HG03354 (cell line): ENCODE measurements at regions not wholly inside any gene's neighbourhood (a gene's known extent, or its start where the extent isn't known, plus 50 kb on each side); places are given as distances from the start of the nearest gene placed in this dataset.
A peak's percentile ranks its signal among the peaks of the same experiment; 100 is the strongest.

Experiments
- ATAC-seq: cut with Tn5 transposase; IDR thresholded peaks from one replicate; pipeline ENCODE4 v1.9.1; 2021; ENCODE audit warnings: mild to moderate bottlenecking; ENCODE audit not compliant: unreplicated experiment, poor library complexity, severe bottlenecking

DNA sequence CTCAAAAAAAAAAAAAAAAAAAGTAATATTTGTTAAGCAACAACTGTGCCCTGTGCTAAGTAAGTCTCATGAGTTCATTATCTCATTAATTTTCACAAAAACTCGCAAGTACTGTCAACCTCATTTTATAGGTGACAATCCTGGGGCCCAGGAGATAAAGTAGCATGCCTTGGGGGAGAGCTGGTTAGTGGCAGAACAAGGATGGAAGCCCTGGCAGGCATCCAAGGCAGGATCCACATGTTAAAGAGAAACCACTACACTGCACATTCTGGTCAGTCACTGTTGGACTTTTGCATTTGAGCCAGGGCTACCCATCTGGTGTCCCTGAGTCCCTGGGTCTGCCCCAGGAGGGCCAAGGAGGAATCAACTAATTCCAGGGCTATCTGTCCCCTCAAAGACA lies 54.6 kb downstream of the ZFP36L2 start:
- ATAC-seq = no peak

DNA sequence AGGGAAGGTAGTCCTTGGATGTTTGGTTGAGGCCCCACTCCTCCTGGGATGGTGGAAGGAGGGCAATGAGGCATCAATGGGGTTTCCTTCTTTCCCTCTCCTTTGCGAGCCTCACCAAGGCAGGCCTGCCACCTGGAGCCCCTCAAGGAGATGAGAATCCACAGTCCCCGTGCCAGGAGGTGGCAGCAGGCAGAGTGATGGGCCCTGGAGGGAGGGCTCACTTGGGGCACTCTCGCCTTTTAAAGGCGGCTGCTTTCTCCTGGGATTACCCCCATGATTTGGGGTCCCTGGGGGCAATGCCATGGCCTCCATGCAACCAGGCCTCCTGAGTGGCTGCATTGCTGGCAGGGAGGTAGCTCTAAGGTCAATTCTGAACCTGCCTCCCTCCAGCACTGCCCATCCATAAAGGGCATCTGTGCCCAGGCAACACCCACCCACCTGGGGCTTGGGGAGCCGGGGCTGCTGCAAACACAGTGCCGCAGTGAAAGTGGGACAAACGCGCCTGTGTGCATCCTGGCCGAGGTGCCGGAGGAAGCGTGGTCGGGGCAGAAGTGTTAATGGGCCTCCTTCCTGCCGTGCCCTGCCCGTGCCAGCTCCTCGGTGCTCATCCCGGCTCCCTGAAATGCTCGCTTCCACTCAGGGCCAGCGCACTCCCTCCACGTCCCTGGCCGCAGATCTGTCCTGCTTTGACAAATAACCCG lies 55.9 kb downstream of the ZFP36L2 start:
- ATAC-seq = no peak

DNA sequence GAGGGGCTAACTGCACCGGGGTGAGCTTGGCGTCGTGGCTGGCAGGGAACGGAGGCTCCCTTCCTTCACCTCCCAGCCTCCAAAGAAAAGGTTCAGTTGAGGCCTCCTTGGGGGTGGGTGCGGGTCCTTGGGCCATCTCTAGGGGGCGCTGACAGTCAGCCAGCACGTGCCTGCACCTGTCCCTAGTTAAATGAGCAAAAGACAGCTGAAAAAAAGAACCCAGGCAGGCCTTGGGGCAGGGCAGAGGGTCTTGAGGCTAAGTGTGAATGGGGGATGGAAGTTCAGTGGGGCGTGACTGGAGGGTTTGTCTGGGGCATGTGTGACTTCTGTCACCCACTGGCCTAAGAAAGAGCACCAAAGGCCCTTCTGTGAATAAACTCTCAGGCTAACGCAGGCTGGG lies 56.4 kb downstream of the ZFP36L2 start:
- ATAC-seq = no peak

DNA sequence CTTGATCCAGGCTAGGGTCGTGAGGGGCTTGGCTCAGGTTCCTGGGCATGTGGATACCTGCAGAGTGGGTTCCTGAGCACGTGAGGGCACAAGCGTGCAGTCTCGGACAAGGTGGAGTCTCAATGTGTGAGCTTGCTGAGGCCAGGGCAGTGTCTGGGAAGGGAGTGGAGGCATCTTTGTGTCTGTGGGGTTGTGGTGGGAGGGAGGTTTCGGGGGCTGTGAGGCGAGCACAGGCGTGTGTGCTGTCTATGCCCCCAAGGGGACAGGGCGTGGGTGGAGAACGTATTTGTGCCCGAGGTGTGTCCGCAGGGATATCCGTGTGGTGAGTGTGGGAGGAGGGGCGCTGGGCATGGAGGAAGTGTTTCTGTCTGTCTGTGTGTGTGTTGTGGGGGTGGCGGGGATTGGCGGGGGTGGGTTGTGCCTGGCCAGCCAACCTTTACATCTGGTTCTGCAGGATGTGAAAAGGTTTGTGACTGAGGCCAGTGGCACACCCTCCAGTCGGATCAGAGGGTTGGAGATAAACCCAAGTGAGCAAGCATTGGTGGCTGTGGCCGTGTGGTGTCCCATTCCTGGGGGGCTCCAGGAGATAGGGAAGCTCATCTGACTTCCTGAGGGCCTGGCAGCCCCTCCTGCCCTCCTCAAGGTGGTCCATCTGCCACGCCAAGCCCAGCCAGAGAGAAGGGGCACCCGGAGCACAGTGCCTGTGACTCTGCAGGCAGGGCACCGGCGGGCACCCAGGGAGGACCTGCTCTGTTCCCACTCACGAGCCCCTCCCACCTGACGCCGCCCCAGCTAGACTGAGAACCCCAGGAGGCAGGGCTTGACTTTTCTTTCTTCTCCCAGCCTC lies 57.1 kb downstream of the ZFP36L2 start:
- peak; percentile 42 for ATAC-seq

DNA sequence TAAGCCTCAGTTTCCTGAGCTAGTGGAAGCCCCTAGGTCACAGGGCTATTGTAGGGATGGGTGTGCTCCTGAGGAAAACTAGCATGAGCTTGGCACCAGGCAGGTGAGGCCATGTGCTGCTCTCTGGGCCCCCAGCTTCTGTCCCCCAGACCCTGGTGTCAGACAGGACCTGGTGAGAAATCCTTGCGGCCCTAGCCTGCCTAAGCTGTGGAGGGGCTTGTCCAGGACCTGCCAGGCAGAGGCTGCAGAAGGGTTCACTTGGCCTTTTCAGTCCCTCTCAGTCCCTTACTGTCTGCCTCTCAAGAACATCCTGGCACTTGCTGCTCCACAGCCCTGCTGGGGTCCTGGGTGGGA lies 58.4 kb downstream of the ZFP36L2 start:
- no peak for ATAC-seq

DNA sequence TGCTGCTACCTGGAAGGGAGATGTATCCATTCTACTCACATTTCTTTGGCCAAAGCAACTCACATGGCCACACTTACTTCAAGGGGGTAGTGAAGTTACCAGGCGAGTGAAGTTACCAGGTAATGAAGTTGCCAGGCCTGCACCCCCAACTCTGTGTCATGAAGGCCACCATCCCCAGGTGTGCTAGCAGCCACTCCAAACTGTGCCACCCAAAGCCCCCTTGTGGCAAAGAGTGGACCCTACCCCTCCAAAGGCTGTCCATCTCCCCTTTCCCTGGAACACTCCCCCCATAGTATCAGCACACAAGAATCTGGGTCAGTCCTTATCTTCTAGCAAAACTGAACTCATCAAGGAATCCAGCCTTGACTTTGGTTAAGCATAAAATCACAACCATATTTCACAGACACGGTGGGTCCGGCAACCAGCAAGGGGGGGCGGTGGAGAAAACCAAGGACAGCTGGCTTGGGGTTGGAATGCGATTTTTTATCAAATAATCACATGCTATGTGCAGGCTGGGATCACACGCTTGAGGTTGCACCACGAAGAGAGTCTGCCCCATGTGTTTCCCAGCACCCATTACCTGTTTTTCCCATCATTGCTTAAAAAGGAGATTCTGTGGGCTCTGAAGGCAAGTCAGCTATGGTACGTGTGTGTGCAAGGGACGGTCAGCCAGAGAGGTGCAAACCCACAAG lies 60.9 kb downstream of the ZFP36L2 start:
- ATAC-seq = no peak

DNA sequence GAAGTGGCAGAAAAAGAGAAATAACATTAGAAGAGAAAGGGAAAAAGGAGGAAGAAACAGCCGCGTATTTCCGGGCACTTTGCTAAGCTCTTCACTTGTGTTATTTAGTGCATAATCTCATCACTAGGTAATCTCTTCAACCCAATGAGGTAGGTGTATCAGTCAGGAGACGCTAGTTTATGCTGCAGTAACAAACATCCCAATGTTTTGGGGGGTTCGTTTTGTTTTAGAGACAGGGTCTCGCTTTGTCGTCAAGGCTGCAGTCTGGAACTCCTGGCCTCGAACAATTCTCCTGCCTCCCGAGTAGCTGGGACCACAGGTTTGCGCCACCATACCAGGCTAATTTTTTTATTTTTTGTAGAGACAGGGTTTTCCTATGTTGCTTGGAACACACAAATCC lies 61.7 kb downstream of the ZFP36L2 start:
- no peak for ATAC-seq

DNA sequence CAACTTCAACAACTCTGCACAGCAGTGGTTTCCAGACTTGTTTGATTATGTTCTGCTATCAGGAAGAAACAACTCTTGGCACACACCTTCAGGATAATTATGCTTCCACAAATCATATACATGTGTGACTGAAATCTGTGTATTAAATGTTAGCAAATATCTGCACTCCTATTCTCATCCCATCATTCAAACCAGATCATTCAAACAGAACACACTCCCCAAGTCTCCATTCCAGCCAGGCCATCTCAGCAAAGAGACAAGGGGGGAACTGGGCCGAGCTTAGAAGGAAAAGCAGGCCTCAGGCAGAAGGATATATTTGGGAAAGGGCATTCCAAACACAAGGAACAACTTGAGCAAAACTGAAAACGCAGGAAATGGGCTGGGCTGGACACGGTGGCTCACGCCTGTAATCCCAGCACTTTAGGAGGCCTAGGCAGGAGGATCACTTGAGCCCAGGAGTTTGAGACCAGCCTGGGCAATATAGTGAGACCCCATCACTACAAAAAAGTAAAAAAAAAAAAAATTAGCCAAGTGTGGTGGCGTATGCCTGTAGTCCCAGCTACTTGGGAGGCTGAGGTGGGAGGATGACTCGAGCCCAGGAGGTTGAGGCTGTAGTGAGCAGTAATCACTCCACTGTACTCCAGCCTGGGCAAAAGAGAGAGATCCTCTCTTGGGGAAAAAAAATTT lies 62.7 kb downstream of the ZFP36L2 start:
- ATAC-seq = no peak

DNA sequence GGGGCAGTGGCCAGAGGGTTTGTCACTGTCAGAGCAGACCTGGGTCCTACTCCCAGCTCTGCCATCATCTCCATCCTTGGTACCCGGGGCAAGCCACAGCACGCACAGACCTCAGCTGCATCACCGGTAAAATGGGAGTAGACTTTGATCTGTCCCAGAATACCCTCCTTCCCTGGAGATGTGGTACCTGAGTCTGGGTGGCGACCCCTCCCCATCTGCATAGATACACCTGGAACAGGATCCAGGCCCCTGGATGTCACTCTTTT lies 64.0 kb downstream of the ZFP36L2 start:
- no peak for ATAC-seq

DNA sequence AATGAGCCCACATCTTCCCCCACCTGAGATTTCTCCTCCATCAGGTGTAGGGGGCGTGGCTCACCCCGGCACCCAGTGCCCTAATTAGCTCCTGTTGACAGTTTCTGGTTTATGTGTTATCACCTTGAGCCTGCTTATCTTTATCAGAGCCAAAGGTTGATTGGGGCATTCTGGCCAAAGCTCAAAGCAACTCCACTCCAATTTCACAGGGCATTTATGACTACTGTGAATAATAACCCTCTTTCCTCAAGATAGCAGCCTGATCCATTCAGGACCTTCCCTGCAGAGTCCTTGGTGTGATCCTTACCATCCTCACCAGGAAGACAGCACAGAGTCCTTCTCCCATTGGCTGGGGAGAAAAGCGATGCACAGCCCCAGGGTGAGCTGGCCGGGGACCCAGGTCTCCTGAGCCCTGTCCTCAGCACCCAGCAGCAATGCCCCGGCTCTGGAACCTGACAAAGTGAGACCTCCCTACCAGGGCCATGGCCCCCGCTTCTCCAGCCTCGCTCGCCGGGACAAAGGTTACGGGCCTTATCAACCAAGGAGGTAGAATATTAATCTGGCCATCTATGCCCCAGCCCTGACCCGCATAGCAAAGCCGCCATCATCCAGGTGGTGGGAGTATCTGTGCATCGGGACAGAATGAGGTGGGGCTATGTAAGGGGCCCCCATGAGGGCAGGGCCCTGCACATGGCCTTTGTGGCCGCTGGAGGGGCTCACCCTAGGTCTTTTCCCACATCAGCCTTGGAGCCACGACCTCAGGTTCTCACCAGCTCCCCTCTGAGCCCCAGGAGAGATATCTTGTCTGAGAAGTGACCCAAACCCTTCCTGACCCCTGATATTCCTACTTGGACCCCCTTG lies 64.5 kb downstream of the ZFP36L2 start:
- ATAC-seq = no peak

DNA sequence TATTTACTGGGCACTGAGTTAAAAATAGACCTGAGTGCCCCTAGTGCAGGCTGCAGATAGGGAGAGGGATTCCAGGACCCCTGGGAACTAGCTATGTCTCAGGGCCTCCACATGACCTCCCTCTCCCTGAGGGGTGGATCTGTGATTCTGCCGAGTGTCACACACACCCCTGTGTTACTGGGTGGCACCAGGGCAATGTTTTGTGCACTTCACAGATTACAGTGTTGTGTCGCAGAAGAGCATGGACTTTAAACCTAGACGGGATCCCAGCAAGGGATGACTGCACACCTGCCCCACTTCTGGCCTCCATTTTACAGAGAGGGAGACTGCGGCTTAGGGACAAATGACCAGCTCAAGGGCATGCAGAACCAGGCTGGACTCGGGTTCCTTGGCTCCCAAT lies 65.6 kb downstream of the ZFP36L2 start:
- no peak for ATAC-seq

DNA sequence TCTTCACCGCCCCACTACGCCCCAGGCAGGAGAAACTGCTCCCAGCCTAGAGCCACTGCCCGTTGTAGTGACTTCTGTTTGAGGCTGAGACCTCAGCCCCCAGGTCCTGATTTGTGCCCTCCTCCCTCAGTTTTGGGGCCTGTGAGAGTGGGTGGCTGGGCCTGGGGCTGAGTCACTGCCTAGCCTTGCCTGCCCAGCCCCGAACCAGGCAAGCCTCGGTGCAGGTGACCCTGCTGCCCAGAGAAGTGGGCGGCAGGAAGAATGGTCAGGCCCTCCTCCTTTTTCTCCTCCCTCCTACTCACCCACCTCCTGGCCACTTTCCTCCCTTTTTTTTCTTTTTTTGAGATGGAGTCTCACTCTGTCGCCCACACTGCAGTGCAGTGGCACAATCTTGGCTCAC lies 66.6 kb downstream of the ZFP36L2 start:
- no peak for ATAC-seq

DNA sequence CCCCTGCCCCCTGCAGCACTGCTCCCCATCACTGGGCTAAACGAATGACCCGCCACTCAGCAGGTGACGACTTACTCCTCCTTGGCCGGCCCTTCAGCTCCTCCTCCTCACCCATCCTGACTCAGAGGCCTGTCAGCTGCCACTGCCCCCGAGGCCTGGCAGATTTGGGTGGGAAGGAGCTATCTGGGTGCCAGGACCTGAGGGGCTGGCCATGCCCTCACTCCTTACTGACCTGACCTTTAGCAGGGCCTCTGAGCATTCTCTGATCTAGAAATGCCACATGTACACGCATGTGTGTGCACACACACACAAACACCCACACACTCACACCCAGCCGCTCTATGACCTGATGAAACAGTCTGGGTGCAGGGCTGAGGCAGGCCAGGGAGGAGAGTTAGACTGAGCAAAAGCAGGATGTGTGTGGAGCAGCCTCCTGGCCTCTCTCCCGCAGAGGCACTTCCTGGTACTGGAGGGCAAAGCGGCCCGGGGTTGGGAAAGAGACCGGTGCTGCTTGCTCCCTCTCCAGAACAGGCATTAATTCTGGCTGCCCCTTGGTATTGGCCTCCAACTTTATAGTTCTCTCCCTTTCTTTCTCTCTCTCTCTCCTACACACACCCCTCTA lies 68.0 kb downstream of the ZFP36L2 start:
- ATAC-seq = peak; percentile 20

DNA sequence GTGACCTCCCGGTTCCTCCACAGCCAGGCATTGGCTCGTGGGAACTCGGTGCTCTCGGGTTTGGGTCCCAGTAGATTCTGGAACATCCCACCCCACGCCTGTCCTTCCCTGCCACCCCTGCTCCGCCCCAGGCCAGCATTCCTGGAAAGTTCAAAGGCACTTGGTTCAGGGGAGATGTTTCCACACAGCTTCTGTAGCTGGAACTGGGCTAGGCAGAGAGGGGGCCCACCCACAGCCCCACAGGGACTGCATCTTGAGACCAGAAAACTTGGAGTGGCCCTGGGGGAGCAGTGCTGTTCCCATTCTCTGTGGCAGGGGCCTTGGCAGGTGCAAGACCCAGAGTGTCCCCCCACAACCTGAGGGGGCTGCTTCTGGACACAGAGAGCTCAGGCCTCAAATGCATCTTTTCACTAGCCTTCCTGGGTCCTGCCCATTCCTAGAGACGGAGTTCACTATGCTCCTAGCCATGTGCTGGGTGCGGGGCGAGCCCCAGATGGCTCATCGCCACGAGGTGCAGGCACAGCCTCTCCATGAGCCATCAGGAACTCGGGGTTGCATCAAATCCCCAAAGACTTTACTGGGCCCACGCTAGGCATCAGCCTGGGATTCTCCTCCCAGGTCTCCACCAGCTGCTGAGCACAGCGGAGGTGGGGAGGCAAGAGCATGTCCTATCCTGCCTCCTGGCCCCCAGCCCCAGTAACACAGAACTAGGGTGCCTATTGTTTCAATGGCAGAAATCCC lies 68.7 kb downstream of the ZFP36L2 start:
- no peak for ATAC-seq

DNA sequence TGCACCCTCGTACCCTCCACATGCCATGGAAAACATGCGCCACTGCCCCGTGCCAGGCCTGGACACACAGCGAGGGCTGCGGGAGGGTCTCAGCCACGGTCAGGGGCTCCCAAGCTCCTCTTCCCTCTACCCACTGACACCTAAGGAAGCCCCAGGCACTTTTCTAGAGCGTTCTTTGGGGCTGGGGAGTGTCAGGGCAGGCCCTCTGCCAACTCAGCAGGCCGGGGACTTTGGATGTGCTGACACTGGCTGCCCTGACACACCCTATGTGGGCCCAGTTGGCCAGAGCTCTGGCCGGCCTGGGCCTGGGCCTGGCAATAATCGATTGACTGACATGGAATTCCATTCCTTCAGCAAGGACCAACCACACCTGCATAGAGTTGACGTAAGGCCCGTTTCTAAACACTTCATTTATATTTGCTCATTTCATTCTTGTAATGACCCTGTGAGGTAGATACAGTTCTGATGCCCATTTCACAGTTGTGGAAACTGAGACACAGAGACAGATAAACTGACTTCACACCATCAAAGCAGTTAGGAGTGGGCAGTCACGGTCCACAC lies 70.5 kb downstream of the ZFP36L2 start:
- ATAC-seq = no peak

DNA sequence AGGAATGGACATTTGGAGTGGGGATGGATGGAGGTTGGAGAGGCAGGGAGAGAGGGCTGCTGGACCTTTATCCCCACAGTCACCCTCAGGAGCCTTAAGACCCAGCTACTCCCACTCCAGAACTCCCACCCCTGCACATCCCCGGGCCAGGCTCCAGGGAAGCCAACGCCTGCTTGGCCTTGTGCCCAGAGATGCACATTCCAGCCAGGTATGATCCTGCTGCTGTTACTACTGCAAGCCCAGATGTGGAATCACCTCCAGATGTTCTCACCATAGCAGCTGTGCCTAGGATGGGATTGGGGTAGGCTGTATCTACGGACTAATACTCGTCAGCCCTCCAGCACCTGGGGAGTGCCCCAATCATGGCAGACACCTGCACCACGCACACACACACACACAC lies 71.7 kb downstream of the ZFP36L2 start:
- no peak for ATAC-seq

DNA sequence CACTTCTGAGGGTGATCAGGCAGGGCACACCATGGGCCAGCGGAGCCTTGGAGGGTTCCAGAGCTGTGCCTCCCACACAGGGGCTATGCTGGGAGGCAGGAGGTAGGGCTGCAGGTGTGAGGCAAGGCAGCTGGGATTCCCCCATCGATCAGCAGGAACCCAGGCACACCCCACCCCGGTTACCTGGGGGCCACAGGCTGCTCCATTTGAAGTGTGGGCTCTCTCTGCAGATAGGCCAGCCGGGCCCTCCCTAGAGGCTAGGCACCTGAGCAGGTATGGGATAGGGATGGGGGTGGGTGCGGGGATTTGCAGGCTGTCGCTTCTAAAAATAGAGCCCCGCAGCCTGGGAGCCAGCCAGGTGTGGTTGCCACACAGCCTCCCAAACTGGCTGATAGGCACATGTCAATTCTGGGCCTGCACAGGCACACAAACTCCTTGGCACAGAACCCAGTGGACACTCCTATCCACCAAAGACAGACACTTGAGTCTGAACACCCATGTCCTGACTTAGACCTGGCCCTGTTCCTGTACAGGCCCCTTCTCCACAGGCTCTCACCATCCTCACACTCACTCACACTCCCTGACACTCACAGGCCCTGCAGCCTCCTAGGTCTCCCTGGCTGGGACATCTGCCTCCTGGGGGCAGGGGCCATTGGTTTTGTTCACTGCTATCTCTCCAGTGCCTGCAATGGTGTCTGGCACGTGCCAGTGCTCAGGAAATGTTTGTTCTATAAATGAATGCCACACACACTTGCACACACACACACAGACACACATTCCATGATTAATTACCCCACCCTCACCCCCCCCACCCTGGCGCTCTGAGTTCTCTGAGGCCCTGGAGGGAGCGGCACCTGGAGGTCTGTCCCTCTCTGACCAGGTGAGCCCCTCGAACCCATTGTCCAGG lies 73.4 kb downstream of the ZFP36L2 start:
- no peak for ATAC-seq
